H1 (cell line): ENCODE measurements at regions not wholly inside any gene's neighbourhood (a gene's known extent, or its start where the extent isn't known, plus 50 kb on each side); places are given as distances from the start of the nearest gene placed in this dataset.

Experiments used
- TF ChIP-seq, protein P1 (sequence below): IDR thresholded peaks from 2 replicates; pipeline ENCODE4 v1.6.1; 2012; ENCODE audit warnings: low read length, inconsistent platforms

DNA sequence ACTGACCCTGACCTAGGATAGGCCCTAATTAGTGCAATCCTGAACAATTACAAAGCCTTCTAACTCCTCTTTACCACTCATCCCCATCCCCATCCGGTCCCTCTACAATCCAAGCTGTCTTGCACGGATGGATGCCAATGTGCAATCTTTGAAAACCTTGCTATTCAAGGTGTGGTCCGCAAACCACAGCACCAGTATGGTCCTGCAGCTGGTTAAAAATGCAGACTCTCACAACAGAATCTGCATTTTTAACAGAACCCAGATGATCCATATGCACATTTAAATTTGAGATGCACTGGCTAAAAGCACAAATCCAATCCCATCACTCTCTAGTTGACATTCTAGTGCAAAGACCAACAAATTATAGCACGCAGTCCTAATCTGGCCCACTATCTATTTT lies 230.6 kb upstream of the KRR1 start (continued):
- TF ChIP-seq, protein P1, sequence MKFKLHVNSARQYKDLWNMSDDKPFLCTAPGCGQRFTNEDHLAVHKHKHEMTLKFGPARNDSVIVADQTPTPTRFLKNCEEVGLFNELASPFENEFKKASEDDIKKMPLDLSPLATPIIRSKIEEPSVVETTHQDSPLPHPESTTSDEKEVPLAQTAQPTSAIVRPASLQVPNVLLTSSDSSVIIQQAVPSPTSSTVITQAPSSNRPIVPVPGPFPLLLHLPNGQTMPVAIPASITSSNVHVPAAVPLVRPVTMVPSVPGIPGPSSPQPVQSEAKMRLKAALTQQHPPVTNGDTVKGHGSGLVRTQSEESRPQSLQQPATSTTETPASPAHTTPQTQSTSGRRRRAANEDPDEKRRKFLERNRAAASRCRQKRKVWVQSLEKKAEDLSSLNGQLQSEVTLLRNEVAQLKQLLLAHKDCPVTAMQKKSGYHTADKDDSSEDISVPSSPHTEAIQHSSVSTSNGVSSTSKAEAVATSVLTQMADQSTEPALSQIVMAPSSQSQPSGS: no peak
